ENCODE measurements at regions not wholly inside any gene's neighbourhood (a gene's known extent, or its start where the extent isn't known, plus 50 kb on each side); places are given as distances from the start of the nearest gene placed in this dataset.
"Not testable (repeated sequence)": the region's sequence is repeated elsewhere in the genome, so short reads cannot be mapped to it uniquely, and the experiment has no call there.

DNA sequence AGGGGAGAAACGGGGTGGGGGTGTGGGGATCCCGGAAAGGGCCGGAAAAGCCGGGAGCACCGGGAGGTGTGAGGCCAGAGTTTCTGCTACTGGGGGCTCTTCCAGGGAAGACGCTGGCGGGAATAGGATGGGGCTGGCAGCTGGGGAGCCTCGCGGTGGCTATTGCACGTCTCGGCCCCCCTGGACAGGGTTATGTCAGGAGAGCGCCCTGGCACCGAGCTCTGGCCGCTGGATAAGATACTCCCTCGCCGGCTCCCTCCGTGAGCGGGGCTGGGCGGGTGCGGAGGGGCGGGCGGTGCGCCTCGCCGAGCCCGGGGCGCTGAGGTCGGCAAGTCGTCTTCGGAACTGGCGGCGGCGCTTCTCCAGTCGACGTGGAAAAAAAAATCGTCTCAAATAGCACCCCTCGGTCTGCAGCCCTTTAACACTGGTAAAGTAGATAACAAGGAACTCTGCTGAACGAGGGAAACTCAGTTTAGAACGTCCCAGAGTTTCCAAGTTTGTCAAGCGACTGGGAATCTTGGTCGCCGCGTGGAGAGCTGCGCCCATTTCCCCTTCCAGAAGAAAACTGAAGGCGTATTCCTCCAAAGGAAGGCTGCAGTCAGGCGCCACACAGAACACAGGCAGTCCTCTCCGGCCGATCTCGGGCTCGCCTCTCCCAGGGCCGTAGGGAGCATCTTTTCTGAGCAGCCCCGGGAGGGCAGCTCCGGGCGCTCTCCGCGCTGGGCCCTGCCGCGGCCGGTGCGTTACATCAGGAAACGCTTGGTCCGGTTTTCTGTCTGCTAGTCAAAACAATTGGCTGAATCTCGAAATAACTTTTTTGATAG is 115.1 kb downstream of the KCNRG start:
- no peak for DNase-seq

DNA sequence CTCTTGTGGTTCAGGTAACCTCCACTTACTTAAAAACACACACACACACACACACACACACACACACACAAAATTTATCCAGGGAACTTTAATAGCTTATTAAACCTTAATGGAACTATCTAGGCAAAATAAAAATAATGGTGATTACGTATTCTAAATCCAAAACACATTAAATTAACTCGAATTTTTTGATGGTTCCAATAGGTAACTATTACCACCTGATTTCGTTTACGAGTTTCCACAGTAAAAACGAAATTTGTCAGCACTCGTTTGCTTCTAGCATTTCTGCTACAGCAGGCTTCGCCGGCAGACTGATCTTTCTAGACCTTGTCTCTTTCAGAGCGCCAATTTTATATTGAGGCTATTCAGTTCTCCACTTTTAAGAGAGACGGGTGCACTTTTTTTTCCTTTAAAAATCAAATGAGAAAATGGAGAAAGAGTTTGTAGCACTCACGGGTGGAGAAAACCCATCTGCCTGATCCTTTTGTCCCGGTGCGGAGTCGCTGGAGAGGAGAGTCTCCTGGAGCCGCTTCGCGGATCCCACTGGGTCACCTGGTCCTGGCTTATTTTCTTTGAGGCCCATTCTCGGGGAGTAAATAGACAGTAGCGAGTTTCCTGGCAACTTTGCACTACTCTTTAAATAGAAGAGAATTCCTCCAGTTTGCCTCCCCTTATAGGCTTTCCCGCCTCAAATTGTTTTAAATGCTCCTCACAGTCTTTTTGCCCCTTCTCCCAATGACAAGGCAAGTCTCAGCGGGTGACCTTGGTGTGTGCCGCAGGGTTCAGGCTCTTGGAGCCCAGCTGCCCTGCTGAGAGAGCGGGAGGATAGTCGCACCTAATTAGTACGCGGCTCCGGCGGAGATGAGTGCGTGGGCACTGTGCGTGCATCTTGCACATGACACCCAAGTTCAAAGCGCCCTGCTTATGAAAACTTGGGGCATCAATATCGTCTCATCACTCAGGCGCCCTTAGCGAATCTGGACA is 117.0 kb downstream of the KCNRG start:
- no peak for DNase-seq

DNA sequence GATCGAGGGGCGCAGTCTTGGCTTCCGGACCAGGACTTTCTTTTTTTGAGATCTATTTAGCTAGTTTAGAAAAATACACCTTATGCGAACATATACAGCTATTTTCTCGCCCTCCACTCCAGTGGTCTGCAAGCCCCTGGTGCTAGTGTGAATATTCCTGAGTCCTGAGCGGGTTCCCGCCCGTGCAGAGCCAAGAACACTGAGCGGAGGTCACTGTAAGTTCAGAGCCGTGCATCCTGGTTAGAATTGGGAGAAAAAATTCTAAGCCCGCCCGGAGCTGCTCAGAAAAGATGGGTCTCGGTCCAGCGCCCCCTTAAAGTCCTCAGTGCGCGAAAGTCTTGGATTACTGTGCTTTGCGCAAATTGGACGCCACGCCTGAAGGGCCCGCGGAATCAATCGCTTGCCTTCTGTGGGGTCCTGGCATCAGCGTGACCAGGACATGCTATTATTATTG is 117.7 kb downstream of the KCNRG start:
- DNase-seq: no peak

DNA sequence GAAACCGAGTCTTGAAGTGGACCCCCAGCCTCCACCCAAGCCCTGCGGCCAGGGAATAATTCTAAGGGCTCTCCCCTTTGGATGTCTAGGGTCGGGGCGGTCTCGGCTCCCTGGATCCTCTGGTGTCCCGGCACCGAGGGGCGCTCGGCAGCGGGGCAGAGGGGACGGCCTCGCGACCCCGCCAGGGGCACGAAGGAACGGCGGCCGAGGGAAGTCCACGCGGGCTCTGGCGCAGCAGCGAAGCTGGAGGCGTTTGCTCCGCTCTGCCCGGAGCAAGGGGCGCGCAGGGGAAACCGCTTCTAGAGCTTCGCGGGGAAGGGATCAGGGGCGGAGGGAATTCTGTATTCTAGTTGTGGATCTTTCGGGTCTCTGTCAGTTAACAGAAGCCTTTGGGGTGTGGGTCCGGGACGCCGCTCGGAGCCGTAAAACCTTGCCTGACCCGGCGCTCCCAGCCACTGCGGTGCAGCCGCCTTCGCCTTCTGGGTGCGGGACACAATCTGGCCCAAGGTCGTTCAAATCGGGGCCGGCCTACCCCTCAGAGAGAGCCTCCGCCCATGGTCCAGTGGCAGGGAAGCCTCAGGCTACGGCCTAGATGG is 118.2 kb downstream of the KCNRG start:
- no peak for DNase-seq

DNA sequence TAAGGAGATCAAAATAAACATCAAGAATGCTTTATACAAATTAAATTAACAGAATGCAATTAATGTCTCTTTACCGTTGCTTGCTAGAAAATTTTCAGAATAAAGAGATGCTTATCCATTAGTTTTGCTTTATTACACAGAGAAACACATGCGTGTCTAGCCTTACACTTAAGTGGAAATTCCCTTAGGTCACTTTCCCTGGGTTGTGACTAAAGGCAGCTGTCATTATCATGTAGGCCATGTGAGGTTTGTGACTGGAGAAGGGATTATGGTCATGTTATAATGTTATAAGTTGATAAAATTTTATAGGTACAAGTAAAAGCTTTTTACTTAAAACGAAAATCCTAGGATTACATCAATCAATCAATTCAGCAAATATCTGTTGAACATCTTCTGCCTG is 121.0 kb downstream of the KCNRG start:
- no peak for DNase-seq

DNA sequence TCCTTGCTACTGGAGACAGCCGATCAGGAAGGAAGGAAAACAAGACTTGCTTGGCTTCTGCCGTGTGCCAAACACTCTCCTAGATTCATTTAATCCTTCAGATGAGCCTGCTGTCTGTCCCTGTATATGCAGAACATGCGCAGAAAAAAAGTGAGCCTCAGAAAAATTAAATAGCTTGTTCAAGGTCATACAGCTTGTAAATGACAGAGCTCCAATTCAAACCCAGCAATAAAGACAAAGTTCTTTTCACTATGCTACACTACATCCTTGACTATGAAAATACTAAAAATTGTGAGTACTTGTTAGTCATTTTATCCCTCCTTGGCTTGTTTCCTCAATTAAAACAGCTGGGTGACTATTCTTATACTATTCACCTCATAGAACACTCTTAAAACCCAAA is 121.4 kb downstream of the KCNRG start:
- no peak for DNase-seq

DNA sequence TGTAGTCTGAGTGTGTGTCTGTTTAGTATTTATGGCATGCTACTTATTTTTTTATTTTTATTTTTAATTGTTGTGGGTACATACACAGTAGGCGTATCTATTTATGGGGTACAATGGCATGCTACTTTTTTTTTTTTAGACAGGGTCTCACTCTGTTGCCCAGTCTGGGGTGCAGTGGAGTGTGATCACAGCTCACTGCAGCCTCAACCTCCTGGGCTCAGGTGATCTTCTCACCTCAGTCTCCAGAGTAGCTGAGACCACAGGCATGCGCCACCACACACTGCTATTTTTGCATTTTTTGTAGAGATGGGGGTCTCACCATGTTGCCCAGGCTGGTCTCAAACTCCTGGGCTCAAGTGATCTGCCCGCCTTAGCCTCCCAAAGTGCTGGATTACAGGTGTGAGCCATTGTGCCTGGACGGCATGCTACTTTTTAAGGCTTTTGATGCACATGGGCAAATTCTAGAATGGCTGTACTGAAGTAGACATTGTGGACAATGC is 124.2 kb downstream of the KCNRG start:
- not testable (repeated sequence) for DNase-seq

DNA sequence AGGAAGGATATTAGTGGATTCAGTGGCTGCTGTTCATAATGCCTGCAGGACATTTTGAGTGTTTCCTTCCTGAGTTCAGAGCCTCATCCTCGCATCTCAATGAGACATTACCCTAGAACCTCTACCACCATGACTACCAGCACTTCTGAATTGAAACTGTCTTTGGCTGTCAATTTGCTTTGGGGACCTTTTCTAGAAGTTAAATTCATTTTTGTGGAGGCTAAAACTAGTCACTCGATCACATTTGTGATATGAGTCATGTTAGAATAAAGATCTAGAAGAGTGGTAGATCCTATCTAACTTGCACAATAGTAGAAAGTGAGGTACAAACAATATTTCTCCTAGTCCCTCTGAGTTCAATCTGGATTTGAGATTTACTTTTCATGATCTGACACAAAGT is 124.9 kb downstream of the KCNRG start:
- no peak for DNase-seq

DNA sequence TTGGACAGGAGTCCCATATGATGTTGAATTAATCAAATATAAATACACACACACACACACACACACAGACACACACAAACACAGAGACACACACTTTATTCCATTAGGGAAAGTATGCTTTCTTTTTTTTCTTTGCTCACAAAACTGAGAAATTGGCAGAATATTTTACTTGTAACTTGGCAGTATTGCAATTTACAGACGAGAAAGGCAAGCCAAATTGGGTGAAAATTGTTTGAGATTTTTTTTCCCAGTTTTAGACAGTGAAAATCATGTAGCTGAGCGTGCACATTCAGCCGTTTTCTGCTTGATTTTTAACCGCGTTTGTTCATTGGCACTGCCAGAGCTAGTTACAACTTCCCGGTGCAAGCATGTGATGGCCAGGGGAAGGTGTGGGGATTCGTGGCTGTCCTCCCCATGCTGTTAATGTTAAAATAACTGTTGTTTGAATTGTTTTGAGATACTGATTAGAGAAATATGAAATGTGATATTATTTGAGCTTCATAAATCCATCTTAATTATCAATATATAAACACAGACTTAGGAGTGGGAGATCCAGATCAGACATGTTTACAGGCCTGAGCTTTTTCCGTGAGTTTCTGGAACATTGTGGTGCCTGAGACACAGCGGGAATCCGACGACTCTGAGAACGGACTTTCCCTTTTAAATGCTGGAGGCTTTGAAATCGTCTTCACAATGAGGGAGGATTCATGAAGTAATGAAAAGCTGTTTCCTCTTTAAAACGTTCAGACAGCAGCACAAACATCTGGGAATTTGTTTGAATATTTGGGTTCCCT is 125.5 kb downstream of the KCNRG start:
- no peak for DNase-seq

DNA sequence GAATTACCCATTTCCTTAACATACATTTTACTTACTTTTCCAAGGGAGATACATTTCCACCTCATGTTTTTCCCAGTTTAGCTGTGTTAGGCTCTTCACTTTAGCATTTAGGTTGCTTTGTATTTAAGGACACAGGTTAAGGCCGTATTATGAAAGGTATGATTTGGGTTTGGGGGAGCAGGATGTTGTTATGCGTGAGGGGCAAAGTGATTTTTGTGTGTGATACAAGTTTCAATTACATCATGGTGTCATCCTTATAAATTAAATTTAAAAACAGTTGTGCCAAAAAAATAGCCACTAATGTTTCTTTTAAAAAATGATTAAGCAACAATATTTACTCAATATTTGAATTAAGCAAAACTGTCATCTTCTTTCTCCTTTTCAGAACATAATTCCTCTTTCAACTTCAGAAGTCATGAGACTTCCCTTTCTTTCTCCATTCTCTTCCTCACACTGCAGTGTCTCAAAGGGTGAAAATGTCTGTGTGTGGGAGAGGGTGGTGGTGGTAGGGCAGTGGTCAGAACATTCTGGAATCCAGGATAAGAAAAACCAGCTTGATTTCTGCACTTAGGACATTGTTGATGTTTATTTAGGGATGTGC is 126.2 kb downstream of the KCNRG start:
- DNase-seq: no peak

DNA sequence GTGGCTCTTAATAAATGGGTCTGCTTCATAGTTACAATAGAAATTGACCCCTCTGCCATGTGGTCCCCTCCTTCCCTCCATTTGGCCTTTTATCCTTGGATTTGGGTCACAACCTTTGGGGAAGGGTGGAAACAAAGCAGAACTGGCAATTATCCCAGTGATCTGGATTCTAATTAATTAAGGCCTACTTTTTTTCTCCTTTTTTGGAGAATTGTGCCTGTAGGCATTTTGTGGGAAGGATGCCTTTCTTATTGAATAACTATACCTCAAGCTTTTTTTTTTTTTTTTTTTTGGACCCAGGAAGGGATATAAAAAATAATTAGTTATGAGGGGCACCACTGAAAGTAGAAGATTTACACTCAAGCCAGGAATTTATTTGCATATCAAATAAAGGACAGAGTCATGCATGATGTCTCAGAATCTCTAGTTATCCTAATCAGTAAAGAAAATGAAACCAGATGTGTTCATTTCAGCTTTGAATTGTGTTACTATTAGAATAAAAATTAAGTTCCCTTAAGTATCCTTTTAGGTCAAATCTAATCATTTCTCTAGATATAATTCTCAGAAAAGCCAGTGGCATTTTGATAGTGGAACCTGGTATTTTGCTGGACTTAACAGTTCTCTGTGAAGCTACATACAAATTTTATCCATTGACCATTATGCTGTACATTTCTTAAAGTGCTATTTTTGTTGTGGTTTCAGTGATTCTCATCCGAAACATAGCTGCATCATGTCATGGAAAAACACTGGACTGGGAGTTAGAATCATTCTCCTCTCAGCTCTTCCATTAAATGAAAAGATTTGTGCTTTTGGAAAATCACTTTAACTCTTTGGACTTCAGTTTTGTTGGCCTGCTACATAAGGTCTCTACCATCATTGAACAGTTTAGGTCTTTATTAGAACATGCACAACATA is 129.3 kb downstream of the KCNRG start:
- no peak for DNase-seq

DNA sequence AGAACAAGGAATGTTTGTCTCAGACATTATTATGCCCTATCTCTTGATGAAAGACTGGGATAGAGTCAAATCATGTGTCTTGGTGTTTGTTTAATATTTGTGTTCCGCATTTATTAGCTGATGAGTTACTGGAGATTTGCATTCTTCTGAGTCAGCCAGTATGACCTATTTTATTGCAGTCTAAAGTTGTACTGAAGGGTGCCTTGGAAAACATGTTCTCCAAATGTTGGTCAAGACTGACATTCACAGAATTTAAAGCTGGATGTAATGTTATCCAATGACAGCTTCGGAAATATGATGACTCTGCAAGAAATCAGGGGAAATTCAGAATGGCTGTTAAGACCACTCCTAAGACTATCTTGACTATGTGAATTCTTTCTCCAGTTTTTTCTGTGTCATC is 134.0 kb downstream of the KCNRG start:
- no peak for DNase-seq

DNA sequence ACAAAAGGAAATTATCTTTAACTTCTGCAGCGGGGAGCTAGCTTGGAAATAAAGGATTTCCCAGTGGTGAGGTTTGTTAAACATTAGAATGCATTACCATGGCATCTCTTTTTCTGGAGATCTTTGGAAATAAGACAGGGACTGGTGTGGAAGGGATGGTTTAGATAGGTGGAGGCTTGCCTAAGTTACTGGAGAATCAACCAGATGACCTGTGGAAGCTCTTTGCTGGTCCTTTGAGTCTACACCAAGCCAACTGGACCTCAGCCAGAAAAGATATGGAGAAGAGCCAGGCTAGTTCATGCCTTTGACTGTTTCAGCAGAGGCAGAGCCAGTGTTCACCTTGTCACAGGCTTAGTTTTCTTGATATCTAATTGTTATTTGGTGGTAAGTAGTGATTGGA is 134.7 kb downstream of the KCNRG start:
- no peak for DNase-seq

DNA sequence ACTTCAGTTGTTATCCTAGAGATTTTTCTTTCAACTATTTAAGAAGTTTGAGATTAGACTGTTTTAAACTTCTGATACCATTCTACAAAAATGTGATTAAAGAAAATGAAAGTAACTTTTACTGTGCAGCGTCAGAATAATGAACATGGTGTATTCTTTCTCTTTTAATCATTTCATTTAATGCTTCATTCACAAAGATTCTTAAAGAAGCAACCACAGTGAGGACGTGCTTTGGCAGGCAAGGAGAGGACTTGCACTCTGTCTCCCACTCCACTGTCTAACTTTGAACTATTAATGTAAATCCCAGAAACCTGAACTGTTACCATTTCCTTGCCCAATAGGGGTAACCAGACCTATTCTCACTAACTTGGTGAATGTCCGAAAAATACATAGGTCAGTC is 137.0 kb downstream of the KCNRG start:
- DNase-seq: no peak

DNA sequence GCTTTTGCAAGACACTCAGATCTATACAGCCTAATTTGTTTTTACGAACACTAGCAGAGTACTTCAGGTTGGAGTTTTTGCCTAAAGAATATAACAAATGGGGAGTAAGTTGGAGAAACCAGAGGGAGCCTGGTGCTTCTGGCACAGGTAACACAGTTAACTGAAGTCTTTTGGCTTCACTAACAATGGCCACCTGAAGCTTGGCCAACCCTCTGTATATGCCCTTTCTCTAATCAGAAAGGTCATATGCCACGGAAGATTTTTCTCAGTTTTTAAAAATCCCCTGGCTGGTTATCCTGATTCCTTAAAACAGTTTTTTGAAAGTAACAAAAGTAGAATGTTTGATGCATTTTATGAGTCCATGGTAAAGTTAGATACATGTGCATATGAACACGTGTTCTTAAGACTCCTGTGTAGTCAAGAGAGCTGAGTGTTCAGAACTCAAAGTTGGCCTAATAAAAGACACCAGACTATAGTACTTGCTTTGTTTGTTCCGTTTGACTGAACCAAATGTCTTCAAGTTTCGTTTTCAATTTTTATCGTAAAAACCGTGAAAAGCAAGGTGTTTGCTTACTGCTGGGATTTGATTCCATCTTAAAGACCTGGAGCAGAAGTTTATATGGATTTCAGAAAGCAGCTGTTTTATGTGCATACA is 137.5 kb downstream of the KCNRG start:
- DNase-seq: no peak

DNA sequence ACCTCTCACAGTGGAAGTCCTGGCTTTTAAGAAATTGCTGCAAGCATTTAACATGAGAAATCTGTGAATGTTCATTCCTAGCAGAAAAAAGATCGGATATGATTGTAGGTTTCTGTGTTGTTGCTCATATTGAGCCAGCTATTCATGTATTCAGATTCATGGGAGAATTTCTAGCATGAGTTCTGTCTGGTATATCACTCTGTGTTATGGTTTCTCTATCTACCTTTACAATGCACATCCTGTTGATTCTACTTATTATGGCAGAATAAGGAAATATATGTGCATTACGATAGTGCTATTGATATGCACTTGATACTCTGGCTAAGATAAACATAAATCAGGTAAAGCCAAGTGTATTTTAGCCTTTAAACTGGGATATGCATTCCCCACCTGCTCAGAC is 138.2 kb downstream of the KCNRG start:
- no peak for DNase-seq

DNA sequence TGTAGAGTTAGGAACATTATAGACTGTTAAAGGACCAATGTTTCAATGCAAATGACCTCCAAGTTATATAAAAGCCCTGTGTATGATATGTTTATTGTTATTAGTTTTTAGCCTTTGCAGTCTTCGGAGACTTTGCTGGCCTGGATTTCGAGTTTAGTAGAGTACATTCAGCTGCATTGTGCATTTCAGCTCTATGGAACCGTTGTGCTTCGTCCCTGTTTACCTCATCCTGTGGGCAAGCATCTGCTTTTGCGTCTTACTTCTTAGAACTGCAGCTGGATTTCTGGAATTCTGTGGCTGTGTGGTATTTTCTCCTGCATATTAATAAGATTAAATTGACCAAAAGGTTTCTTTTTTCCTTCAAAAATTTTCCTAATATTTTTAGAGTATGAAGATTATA is 138.6 kb downstream of the KCNRG start:
- no peak for DNase-seq

DNA sequence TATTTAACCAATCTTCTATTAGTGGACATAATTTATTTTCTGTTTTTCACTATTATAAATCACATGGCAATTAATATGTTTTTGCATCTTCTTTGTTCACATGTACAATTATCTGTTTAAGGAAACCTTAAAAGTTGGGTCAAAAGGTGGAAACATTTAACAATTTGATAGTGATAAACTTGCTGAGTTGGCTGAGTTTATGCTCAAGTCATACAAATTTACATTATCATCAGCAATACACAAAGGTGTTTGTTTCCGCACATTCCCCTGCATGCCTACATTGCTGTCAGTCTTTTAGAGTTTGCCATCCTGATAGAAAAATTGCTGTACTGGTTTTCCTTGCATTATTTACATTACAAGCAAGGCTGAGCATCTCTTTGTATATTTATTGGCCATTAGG is 139.5 kb downstream of the KCNRG start:
- DNase-seq: no peak

DNA sequence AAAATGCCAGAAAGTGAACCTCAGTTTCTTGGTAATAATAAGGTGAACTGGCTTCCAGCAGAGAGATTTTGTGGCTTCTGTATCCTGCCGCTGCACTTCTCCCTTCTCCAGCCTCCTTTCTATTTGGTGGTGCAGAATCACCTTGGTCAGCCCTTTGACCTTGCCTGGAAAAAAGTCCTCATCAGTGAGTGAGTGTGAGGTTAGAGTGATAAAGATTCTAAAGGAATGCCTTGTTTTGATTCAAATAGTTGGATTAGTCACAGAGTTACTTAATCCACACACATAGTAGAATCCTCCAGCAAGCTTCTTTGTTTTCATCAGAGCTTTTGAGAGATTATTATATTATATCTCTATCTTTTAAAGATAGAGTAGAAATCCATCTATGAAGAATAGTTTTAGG is 140.9 kb downstream of the KCNRG start:
- no peak for DNase-seq

DNA sequence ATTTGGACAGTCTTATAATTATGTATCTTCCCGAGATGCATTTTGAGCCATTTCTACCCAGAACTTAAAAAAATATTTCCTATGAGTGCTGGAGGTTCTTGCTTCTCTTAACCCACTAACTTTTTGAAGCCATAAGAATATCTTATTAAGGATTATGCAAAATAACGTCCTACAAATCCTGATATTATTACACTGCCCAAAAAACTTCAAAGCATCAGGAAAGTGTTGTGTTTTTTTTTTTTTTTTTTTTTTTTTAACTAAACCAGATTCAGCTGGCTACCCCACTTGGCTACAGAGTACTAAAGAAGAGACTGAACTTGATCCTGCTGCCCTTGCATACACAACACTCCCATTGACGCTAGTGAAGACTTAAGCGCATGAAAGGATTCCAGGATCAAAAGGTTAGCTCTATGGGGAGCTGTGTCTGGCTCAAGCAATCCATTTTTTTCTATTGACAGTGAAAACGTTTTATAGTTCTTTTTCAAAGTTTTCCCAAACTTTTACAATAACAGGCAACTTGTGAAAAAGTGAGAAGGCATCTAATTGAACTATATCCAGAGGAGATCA is 141.4 kb downstream of the KCNRG start:
- DNase-seq: no peak

Data from NCI-H1417 treated with DMSO at 0.1 percent for 48 hours (cell line).